GM12892 (cell line): ENCODE measurements at regions not wholly inside any gene's neighbourhood (a gene's known extent, or its start where the extent isn't known, plus 50 kb on each side); places are given as distances from the start of the nearest gene placed in this dataset.

Experiments
- DNase-seq: peaks from one replicate; pipeline ENCODE4 v3.0.0; 2011; ENCODE audit not compliant: insufficient read length
- FAIRE-seq: peaks from 2 replicates; lab custom pipeline; 2011; peaks lifted over from hg19 to GRCh38; lab: Jason Lieb, UNC
- POLR2A ChIP-seq: IDR thresholded peaks from 2 replicates; pipeline ENCODE4 v1.6.1; 2011; ENCODE audit warnings: low read depth, low read length, control low read depth
- POLR2AphosphoS5 ChIP-seq: IDR thresholded peaks from 2 replicates; pipeline ENCODE4 v1.6.1; 2011; ENCODE audit warnings: low read depth, low read length, control low read depth
- TAF1 ChIP-seq: IDR thresholded peaks from 2 replicates; pipeline ENCODE4 v1.6.1; 2011; ENCODE audit warnings: low read depth, mild to moderate bottlenecking, control low read depth, low read length, borderline replicate concordance

DNA sequence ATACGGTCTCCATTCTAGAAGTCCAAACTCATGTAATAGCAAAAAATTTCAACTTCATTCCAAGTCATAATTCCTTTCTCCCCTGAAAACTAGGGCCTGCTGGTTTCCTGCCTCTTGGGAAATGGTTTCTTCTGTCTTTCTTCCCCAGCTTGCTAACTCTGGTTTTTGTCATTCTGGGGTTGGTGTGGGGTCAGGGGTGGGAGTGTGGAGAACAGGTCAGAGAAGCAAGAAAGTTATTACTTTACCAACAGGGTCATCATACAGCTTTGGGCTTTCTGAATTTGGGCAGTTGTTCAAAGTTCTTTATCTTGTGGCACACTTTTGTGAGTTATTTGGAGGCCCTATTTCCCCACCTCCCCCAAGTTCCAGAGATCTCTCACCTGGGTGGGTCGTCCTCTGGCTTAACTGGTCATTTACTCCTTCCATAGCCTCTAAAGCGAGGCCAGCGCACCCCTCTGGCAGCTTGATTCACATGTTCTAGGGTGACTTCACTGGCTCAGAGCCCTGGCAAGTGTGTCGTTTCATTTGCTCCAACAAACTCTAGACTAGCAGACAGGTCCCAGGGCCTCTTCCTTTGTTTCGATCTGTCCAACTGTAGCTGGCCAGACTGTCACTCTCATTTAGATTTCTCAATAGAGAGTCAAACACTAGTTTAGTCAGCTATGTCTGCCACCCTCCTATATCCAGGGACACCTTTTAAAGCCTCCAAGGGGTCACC is 161.2 kb downstream of the JCAD start:
- FAIRE-seq (no peak), DNase-seq (no peak)
- TF ChIP-seq POLR2A (no peak), TAF1 (no peak)

DNA sequence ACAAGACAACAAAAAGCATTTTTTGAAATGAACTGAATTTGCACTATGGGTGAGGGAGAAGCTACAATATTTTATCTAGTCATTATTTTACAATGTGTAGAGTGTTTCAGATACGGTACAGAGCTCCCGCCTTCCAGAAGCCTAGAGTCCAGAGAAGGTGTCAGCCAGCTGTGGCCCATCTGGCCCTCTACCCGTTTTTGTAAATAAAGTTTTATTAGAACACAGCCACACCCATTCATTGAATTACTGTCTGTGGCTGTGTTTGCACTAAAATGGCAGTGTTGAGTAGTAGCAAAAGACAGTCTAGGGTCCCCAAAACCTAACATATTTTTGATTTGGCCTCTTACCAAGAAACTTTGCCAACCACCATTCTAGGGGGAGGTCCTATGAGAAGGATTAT is 162.0 kb downstream of the JCAD start:
- FAIRE-seq (no peak), DNase-seq (no peak)
- TF ChIP-seq POLR2AphosphoS5 (no peak), POLR2A (no peak), TAF1 (no peak)

DNA sequence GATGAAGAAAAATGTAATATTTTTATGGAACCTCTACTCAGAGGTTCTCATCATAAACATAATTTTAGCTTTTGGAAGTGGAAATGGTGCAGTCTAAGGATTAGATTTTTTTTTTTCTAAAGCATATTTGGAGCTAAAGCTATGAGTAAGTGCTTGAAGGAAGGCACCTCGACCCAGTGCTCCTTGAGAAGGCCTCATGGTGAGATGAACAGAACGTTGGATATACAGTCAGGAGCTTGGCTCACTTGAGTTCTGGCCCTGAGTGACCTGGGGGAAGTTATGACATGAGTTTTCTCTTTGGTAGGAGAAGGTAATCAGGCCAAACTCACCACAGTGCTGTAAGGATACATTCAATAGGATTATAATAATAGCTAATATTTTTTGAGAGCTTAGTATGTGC is 163.3 kb downstream of the JCAD start:
- FAIRE-seq, result no peak
- TF ChIP-seq TAF1, result no peak
- no peak for TF ChIP-seq POLR2A
- TF ChIP-seq POLR2AphosphoS5, result no peak
- no peak for DNase-seq

DNA sequence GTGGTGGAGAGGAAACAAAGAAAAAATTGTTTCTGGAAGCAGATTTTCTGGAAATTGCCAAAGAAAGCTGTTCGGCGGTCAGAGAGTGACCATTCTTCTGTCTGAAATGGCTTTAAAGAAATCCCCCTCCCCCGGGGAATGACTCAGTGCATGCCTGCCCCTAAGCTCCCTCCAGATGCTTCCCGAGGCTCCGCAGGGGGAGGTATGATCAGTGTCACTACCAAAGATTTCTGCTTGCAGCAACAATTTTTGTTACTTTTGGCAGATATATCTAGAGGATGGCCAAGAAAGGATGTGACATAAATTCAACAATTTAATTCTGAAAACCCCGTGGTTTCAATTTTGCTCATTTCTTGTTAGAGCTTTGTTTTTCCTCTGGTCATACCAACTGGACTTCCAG is 163.9 kb downstream of the JCAD start:
- no peak for FAIRE-seq
- DNase-seq, result no peak
- no peak for TF ChIP-seq POLR2AphosphoS5
- TF ChIP-seq POLR2A, result no peak
- no peak for TF ChIP-seq TAF1

DNA sequence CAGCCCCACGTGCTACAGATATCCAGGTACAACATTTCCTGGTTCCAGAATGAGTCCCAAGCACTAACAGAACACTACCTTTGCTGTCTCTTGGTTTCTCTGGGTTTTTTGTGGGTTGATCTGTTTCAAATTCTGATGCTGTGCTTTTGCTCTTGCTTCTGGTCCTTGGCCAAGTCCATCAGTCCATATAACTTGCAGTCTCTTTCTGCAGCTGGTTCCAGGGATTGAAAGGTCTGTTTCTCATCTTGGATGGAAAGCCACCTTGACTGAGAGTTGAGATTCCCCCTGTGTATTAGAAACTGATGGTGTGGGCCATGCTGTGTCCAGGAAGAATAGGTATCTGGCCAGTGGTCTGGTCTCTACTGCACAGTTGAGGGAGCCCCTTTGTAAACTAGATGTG is 171.1 kb downstream of the JCAD start:
- no peak for FAIRE-seq
- DNase-seq, result no peak
- TF ChIP-seq POLR2A (no peak), POLR2AphosphoS5 (no peak), TAF1 (no peak)

DNA sequence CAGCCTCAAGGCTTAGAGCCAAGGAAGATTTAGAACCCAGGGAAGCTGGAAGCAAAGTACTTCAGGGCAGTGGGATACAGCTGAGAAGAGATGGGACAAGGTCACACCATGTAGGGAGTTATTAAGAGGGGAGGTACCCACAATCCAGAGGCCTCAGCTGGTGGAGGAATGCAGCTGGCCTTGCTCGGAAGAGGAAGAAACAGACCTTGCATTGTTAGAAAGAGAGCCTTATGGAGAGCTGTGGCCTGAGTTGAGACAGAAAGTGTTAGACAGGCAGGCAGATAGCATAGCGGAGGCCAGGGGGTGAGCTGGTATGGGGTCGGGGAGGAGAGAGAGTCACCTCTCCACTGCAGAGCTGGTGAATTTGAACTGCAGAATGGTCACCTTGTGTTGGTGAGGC is 173.1 kb downstream of the JCAD start:
- FAIRE-seq, result no peak
- no peak for DNase-seq
- no peak for TF ChIP-seq POLR2A
- no peak for TF ChIP-seq TAF1
- TF ChIP-seq POLR2AphosphoS5, result no peak

DNA sequence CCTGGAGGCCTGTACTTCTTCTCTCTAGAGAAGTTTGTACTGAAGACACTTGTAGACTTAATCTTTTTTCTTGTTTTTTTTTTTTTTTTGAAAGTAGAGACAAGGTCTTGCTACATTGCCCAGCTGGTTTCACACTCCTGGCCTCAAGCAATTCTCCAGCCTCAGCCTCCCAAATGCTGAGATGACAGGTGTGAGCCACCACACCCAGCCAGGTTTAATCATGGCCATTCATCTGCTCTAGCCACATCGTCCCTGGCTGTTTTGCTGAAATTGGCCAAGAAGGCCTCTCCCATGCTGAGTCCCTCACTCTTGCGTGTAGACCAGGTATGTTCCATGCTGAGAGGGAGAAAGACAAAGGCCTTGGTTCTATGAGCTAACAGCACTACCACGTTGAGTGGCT is 176.2 kb downstream of the JCAD start:
- no peak for FAIRE-seq
- TF ChIP-seq POLR2AphosphoS5 (no peak), TAF1 (no peak), POLR2A (no peak)
- no peak for DNase-seq

DNA sequence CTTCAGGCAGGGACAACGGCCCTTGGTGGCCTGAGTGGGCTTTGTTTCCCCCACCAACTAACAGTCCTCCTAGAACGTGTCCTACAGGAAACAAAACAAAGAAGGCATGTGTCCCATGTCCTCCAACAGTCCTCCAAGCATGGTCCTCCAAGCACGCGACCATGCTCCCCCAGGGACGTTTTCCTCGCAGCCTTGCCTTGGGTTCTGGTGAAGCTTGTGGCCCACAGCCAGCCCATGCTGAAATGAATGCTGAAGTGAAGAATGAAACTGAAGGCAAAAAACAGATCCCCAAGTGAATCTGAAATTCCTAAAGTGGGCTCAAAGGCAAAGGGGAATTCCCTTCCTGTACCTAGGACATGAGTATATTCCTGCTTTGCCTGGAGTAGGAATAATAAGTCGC is 176.6 kb downstream of the JCAD start:
- DNase-seq (no peak), FAIRE-seq (no peak)

DNA sequence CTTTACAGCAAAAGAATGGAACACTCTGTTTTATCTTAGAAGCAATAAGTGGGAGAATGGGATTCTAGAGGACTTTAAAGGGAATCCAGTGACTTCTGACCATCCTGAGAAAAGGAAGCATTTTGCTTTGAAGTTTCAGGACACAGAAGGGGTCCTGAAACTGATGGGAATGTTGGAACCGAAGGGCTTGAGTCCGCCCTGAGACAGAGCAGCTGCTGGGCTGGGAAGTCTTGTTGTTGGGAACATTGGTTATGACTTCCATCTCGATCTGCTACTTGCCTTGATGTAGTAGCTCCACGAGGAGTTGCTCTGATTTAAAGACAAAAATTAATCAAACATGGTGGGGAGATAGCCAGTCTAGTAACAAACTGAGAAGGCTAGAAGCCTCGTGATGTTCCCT is 177.6 kb downstream of the JCAD start:
- FAIRE-seq (no peak), DNase-seq (no peak)

More for the DNA sequence above, 176.6 kb downstream of the JCAD start:
- TF ChIP-seq POLR2A (no peak), POLR2AphosphoS5 (no peak), TAF1 (no peak)

DNA sequence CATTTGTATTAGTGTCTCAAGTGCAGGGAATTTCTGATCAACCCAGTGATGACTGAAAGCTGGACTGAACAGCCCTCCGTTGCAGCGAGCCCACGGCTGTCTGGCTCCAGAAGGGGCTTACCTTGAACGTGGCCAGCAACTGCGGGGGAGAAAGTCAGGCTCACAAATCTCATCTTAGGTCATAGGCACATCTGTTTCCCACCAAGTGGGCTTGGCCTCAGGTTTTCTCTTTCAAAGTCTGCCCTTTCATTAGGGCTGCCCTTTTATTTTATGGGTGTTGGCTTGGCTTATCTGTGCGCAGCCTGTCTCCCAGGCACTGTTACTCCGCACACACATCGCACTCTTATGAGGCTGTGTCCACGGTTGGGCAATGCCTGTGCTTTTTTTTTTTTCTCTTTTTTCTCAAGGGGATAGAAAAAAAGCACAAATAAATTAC is 178.0 kb downstream of the JCAD start:
- TF ChIP-seq POLR2A (no peak), POLR2AphosphoS5 (no peak), TAF1 (no peak)
- DNase-seq (no peak), FAIRE-seq (no peak)

More for the DNA sequence above, 177.6 kb downstream of the JCAD start:
- TF ChIP-seq POLR2AphosphoS5 (no peak), POLR2A (no peak), TAF1 (no peak)

DNA sequence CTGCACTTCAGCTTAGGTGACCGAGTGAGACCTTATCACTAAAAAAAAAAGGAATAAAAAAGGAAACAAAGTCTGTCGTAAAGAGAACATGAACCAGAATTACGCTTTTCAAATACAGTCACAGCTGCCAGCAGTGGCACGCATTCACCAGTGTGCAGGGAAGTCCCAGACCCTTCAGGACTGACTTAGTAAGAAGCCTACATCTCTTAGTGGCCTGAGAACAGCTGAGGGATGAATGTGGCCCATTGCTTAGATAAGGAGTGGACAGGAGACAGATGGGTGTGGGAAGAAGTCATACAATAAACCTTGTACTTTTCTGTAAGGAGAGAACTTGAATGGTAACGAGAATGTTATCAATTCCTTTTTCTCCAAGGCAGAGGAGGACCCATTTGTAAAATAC is 178.5 kb downstream of the JCAD start:
- no peak for DNase-seq
- no peak for FAIRE-seq
- TF ChIP-seq POLR2A, result no peak
- no peak for TF ChIP-seq TAF1
- TF ChIP-seq POLR2AphosphoS5, result no peak

DNA sequence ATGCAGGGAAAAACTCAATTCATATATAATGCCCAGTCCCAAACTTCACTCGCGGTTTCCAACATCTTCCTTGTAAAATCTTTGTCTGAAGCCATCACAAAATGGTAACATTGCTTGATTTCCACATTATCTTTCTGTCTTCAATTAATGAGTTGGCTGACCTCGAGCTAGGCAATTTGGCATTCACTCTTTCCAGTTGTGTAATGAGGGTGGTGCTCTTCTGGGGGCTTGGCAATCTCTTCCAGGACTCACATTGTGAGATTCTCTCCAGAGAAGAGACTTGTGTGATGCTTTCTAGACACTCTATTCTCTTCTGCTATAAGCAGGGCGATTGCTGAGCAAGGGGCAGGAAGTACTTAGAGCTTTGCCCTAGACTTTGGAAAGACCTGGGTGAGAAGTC is 179.5 kb downstream of the JCAD start:
- no peak for DNase-seq
- no peak for FAIRE-seq
- TF ChIP-seq POLR2A (no peak), POLR2AphosphoS5 (no peak), TAF1 (no peak)

DNA sequence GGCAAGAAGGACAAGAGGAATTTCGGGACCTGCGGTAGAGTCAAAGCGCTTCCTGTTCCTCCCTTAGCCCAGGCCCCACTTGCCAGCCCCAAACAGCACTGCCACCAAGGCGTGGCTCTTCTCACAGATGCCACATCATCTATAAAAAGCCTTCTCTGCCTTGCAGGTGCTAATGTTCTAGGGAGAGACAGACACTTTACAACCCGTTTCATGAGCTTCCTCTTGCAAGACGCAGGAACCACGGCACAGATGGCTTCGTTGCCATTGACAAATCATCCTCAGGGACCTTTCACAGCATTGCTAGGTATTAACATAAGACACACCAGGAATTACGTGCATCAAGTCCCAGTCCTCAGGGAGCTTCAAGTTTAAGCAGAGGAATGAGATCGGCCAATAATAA is 180.9 kb downstream of the JCAD start:
- no peak for DNase-seq
- no peak for FAIRE-seq
- TF ChIP-seq POLR2A, result no peak
- TF ChIP-seq POLR2AphosphoS5, result no peak
- no peak for TF ChIP-seq TAF1
